Fibroblast of mammary gland (primary cell): ENCODE measurements at regions not wholly inside any gene's neighbourhood (a gene's known extent, or its start where the extent isn't known, plus 50 kb on each side); places are given as distances from the start of the nearest gene placed in this dataset.
A peak's percentile ranks its signal among the peaks of the same experiment; 100 is the strongest.

Experiments used
- DNase-seq: peaks from one replicate; pipeline ENCODE4 v3.0.0-alpha.2; 2010; ENCODE audit warnings: low read depth
- H3K4me3 ChIP-seq: 2 replicates; pipeline ENCODE4 v1.5.1; 2011; ENCODE audit warnings: low read depth, mild to moderate bottlenecking, low read length, moderate library complexity; ENCODE audit not compliant: control insufficient read depth
- TF ChIP-seq, protein P1 (sequence below): conservative IDR thresholded peaks from 2 replicates; pipeline ENCODE4 v1.5.1; 2011; ENCODE audit warnings: low read depth, low read length, inconsistent platforms; ENCODE audit not compliant: control insufficient read depth, insufficient read depth

- TF ChIP-seq, protein P1, sequence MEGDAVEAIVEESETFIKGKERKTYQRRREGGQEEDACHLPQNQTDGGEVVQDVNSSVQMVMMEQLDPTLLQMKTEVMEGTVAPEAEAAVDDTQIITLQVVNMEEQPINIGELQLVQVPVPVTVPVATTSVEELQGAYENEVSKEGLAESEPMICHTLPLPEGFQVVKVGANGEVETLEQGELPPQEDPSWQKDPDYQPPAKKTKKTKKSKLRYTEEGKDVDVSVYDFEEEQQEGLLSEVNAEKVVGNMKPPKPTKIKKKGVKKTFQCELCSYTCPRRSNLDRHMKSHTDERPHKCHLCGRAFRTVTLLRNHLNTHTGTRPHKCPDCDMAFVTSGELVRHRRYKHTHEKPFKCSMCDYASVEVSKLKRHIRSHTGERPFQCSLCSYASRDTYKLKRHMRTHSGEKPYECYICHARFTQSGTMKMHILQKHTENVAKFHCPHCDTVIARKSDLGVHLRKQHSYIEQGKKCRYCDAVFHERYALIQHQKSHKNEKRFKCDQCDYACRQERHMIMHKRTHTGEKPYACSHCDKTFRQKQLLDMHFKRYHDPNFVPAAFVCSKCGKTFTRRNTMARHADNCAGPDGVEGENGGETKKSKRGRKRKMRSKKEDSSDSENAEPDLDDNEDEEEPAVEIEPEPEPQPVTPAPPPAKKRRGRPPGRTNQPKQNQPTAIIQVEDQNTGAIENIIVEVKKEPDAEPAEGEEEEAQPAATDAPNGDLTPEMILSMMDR: no peak
- peak; percentile 90 for DNase-seq
- H3K4me3 ChIP-seq: no peak overlapping the region
Measured at GRCh38 chr1:59062743-59063142, 234.2 kb upstream of the FGGY start.

- TF ChIP-seq, protein P1: no peak
- no peak for DNase-seq
Measured at GRCh38 chr1:59063501-59063900, 233.4 kb upstream of the FGGY start.

DNA sequence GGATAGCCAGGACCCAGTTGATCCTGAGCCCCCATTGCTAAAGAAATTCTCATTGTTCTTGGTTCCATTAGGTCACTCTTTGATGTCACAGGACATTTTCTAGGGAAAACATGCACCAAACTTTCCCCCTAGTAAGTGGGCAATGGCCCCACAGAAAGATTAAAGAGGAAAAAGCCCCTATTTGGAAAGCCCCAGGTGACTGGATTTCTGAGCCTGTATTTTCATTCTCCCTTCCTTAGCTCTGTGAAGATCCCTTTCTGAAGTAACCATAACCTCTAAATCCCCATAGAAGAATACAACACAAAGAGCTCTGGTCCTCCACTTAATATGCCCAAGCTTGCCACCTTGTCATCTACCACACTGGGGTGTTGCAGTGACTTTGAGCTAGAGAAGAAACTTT, 232.3 kb upstream of the FGGY start:
- no peak for DNase-seq
- H3K4me3 ChIP-seq: no peak overlapping the region
- TF ChIP-seq, protein P1: no peak

More at GRCh38 chr1:59063501-59063900, 233.4 kb upstream of the FGGY start:
- H3K4me3 ChIP-seq: no peak overlapping the region

DNA sequence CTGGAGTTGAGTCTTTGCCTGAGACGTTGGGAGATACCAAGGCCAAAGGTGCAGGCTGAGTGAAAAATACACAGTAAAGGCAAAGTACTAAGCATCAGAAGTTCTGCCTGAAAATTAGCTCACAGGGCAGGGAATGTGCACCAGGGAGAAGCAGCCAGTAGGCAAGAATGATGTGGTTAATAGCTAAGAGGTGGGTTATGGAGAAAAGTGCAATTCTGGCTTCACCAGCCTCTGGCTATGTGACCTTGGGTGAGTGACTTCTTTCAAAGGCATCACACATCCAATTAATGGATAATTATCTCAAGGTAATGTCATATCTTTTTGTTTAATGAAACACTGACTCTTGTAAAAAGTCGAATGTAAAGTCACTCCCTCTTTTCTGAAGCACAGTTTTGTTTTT, 230.7 kb upstream of the FGGY start:
- TF ChIP-seq, protein P1: no peak
- no peak for DNase-seq
- no peak overlapping the region for H3K4me3 ChIP-seq

GRCh38 chr1:59070610-59071009, 226.3 kb upstream of the FGGY start:
- TF ChIP-seq, protein P1: no peak
- H3K4me3 ChIP-seq: no peak overlapping the region
- DNase-seq: no peak

GRCh38 chr1:59071289-59071688, 225.6 kb upstream of the FGGY start:
- TF ChIP-seq, protein P1: no peak
- no peak for DNase-seq
- no peak overlapping the region for H3K4me3 ChIP-seq
